HG02763 (cell line): ENCODE measurements at regions not wholly inside any gene's neighbourhood (a gene's known extent, or its start where the extent isn't known, plus 50 kb on each side); places are given as distances from the start of the nearest gene placed in this dataset.

Experiments
- ATAC-seq: cut with Tn5 transposase; IDR thresholded peaks from one replicate; pipeline ENCODE4 v1.9.1; 2021; ENCODE audit warnings: mild to moderate bottlenecking, moderate library complexity; ENCODE audit not compliant: unreplicated experiment

GRCh38 chr13:83937579-83937978, 55.3 kb upstream of the SLITRK1 start:
- no peak for ATAC-seq

- no peak for ATAC-seq
Measured at GRCh38 chr13:83935566-83935965, 53.3 kb upstream of the SLITRK1 start.
